OCI-LY7 (cell line): ENCODE measurements at regions not wholly inside any gene's neighbourhood (a gene's known extent, or its start where the extent isn't known, plus 50 kb on each side); places are given as distances from the start of the nearest gene placed in this dataset.

Experiments
- BruUV-seq: library from RNA; stranded (reverse); fragments of 400-500 nt; replicated peaks from 2 replicates; lab custom pipeline; 2021; lab: Mats Ljungman, UMichigan
- CTCF ChIA-PET: fragments of 300-600 bp; sonication (Branson Sonifier 250); formaldehyde crosslinking; loops from one replicate; lab custom pipeline; 2022; ENCODE audit warnings: antibody characterized with exemption; ENCODE audit not compliant: unreplicated experiment; lab: Charles Lee
- POLR2A ChIA-PET: fragments of 300-600 bp; sonication (Branson Sonifier 250); formaldehyde crosslinking; loops from one replicate; lab custom pipeline; 2022; ENCODE audit warnings: antibody characterized with exemption; lab: Charles Lee
- DNase-seq: peaks from one replicate; pipeline ENCODE4 v3.0.0-alpha.2; 2015; ENCODE audit warnings: low spot score
- H2AFZ ChIP-seq: fragments of 200-600 bp; sonication (generic), shearing (Covaris generic); 2 replicates; pipeline ENCODE4 v1.6.1; 2014; ENCODE audit warnings: mild to moderate bottlenecking, antibody characterized with exemption, low read length, moderate library complexity
- H3K27ac ChIP-seq: fragments of 200-600 bp; sonication (generic); 2 replicates; pipeline ENCODE4 v1.5.1; 2014; ENCODE audit warnings: mixed run types, low read depth, mild to moderate bottlenecking, moderate library complexity, low read length, inconsistent platforms; ENCODE audit not compliant: poor library complexity, severe bottlenecking
- H3K36me3 ChIP-seq: fragments of 200-600 bp; sonication (generic); 2 replicates; pipeline ENCODE4 v1.6.1; 2014; ENCODE audit warnings: mild to moderate bottlenecking, antibody characterized with exemption, low read length, moderate library complexity, mixed read lengths; ENCODE audit not compliant: insufficient read depth
- H3K4me1 ChIP-seq: fragments of 200-600 bp; sonication (generic); 2 replicates; pipeline ENCODE4 v1.5.1; 2014; ENCODE audit warnings: mild to moderate bottlenecking, low read length; ENCODE audit not compliant: insufficient read depth, poor library complexity, severe bottlenecking
- H3K4me2 ChIP-seq: fragments of 200-600 bp; sonication (generic); 2 replicates; pipeline ENCODE4 v1.6.1; 2014; ENCODE audit warnings: mild to moderate bottlenecking, low read length
- H3K4me3 ChIP-seq: fragments of 200-600 bp; sonication (generic); 2 replicates; pipeline ENCODE4 v1.5.1; 2014; ENCODE audit warnings: mild to moderate bottlenecking, low read depth, low read length; ENCODE audit not compliant: poor library complexity, severe bottlenecking
- H3K79me2 ChIP-seq: fragments of 200-600 bp; sonication (generic); 2 replicates; pipeline ENCODE4 v1.6.1; 2016; ENCODE audit warnings: low read depth, mild to moderate bottlenecking, low read length, moderate library complexity, mixed read lengths; ENCODE audit not compliant: insufficient read depth
- H3K9me2 ChIP-seq: fragments of 200-600 bp; sonication (generic); 2 replicates; pipeline ENCODE4 v1.6.1; 2016; ENCODE audit warnings: mild to moderate bottlenecking, low read length, mixed read lengths; ENCODE audit not compliant: insufficient read depth
- H3K9me3 ChIP-seq: fragments of 200-600 bp; sonication (generic); 2 replicates; pipeline ENCODE4 v1.6.1; 2014; ENCODE audit warnings: mild to moderate bottlenecking, mixed run types, low read length, mixed read lengths
- H4K20me1 ChIP-seq: fragments of 200-600 bp; sonication (generic); 2 replicates; pipeline ENCODE4 v1.6.1; 2014; ENCODE audit warnings: mild to moderate bottlenecking, antibody characterized with exemption, low read length, moderate library complexity, mixed read lengths; ENCODE audit not compliant: insufficient read depth
- CTCF ChIP-seq: fragments of 200-600 bp; sonication (generic); conservative IDR thresholded peaks from 2 replicates; pipeline ENCODE4 v1.5.1; 2014; ENCODE audit warnings: mild to moderate bottlenecking, antibody characterized with exemption, low read length, moderate library complexity, mixed read lengths
- EZH2phosphoT487 ChIP-seq: fragments of 200-600 bp; sonication (generic); IDR thresholded peaks from 2 replicates; pipeline ENCODE4 v1.6.1; 2018; ENCODE audit warnings: low read depth, borderline replicate concordance, mild to moderate bottlenecking, mixed run types, antibody characterized with exemption, low read length, moderate library complexity, mixed read lengths
- intact Hi-C: fragments of 100-400 bp; cut with micrococcal nuclease; formaldehyde crosslinking; loops from one replicate; pipeline ENCODE4 v1.10.0; 2022; ENCODE audit not compliant: unreplicated experiment

- TF ChIP-seq EZH2phosphoT487 (no peak), CTCF (no peak)
- CTCF ChIA-PET = no interaction called here
- no peaks in the 10 kb centered on the region for H3K79me2 ChIP-seq
- H3K9me2 ChIP-seq = no peaks in the 10 kb centered on the region
- DNase-seq = no peak
- H3K4me2 ChIP-seq = no peak overlapping the region
- H3K4me3 ChIP-seq = no peak overlapping the region
- H2AFZ ChIP-seq = no peak overlapping the region
- no peak overlapping the region for H3K27ac ChIP-seq
- H3K36me3 ChIP-seq = no peaks in the 10 kb centered on the region
- POLR2A ChIA-PET = no interaction called here
- intact Hi-C loops = no loop called here
- no TSS peak for BruUV-seq
- H3K9me3 ChIP-seq = no peaks in the 10 kb centered on the region
- no peaks in the 10 kb centered on the region for H3K4me1 ChIP-seq
- no peaks in the 10 kb centered on the region for H4K20me1 ChIP-seq
Measured at GRCh38 chr18:73879328-73879727, 268.3 kb downstream of the FBXO15 start.

GRCh38 chr18:73869182-73869581 lies 278.5 kb downstream of the FBXO15 start:
- no peak overlapping the region for H3K27ac ChIP-seq
- POLR2A ChIA-PET = no interaction called here
- H4K20me1 ChIP-seq = no peaks in the 10 kb centered on the region
- H3K36me3 ChIP-seq = no peaks in the 10 kb centered on the region
- H3K79me2 ChIP-seq = no peaks in the 10 kb centered on the region
- H3K4me1 ChIP-seq = no peaks in the 10 kb centered on the region
- H3K9me3 ChIP-seq = no peaks in the 10 kb centered on the region
- no peak for DNase-seq
- TF ChIP-seq CTCF (no peak), EZH2phosphoT487 (no peak)
- BruUV-seq = no TSS peak
- intact Hi-C loops = no loop called here
- no peaks in the 10 kb centered on the region for H3K9me2 ChIP-seq
- CTCF ChIA-PET = no interaction called here
- H3K4me3 ChIP-seq = no peak overlapping the region
- no peak overlapping the region for H2AFZ ChIP-seq
- H3K4me2 ChIP-seq = no peak overlapping the region

GRCh38 chr18:73861771-73862170 lies 285.9 kb downstream of the FBXO15 start:
- no peaks in the 10 kb centered on the region for H3K36me3 ChIP-seq
- H3K9me2 ChIP-seq = no peaks in the 10 kb centered on the region
- no TSS peak for BruUV-seq
- POLR2A ChIA-PET = interaction anchor here (0.6 kb wide), 1 partner anchor 203 kb away, joined by 3 read pairs; no protein-coding TSS in a partner anchor
- intact Hi-C loops = no loop called here
- no peak overlapping the region for H3K27ac ChIP-seq
- H3K4me3 ChIP-seq = no peak overlapping the region
- no peaks in the 10 kb centered on the region for H3K9me3 ChIP-seq
- CTCF ChIA-PET = no interaction called here
- no peak overlapping the region for H3K4me2 ChIP-seq
- H3K4me1 ChIP-seq = no peaks in the 10 kb centered on the region
- no peaks in the 10 kb centered on the region for H4K20me1 ChIP-seq
- TF ChIP-seq EZH2phosphoT487 = no peak
- no peak for TF ChIP-seq CTCF
- no peaks in the 10 kb centered on the region for H3K79me2 ChIP-seq
- no peak for DNase-seq
- no peak overlapping the region for H2AFZ ChIP-seq
